ENCODE measurements at regions not wholly inside any gene's neighbourhood (a gene's known extent, or its start where the extent isn't known, plus 50 kb on each side); places are given as distances from the start of the nearest gene placed in this dataset.

GRCh38 chr9:119697996-119698395, 328.8 kb upstream of the BRINP1 start:
- Histone ChIP-seq H3K4me3 (replicated peaks in 1 of 3; ENCODE audit: insufficient read depth in 1 of 3, low read depth in 1 of 3, low read length in 3 of 3) (no peak overlapping the region), H3K27ac (ENCODE audit: insufficient read depth, low read depth, low read length) (no peak overlapping the region), H3K9me1 (replicated peaks; ENCODE audit: control insufficient read depth, extremely low read depth, insufficient read depth, low read length) (no peaks in the 10 kb centered on the region), H3K9ac (replicated peaks; ENCODE audit: extremely low read depth, insufficient read depth, low read length) (no peak overlapping the region), H3K9me3 (replicated peaks; ENCODE audit: control insufficient read depth, insufficient read depth, low read length) (peaks cover 3% of the 10 kb centered on the region), H3K4me2 (ENCODE audit: insufficient read depth, low read length) (no peak overlapping the region), H3K27me3 (ENCODE audit: control insufficient read depth in 2 of 2, insufficient read depth in 2 of 2, low read length in 2 of 2) (no peaks in the 10 kb centered on the region), H3K4me1 (ENCODE audit: control insufficient read depth, extremely low read depth, insufficient read depth, low read length) (no peaks in the 10 kb centered on the region), H2AFZ (ENCODE audit: low read depth, low read length) (no peak overlapping the region), H3K79me2 (ENCODE audit: control insufficient read depth, insufficient read depth, low read length) (no peaks in the 10 kb centered on the region), H4K20me1 (replicated peaks; ENCODE audit: control insufficient read depth, extremely low read depth, insufficient read depth, low read length) (no peaks in the 10 kb centered on the region), H3K36me3 (ENCODE audit: control insufficient read depth in 2 of 2, extremely low read depth in 1 of 2, insufficient read depth in 2 of 2, low read length in 2 of 2) (no peaks in the 10 kb centered on the region)
- BruUV-seq (replicated peaks) = no TSS peak
- DNase-seq (ENCODE audit: low read depth, low spot score) (no peak), FAIRE-seq (no peak)
- dilution Hi-C loops (cut with MboI; ENCODE audit: extremely low pct_ligation_motif_present, low sequenced_read_pairs) (no loop called here), intact Hi-C loops (cut with micrococcal nuclease) (no loop called here)
- POLR2A ChIA-PET = no interaction called here
- CTCF ChIA-PET = no interaction called here
- TF ChIP-seq MYC (IDR thresholded peaks at IDR 0.05; ENCODE audit: low read depth, low read length) = no peak
- no peak for TF ChIP-seq GATA2 (IDR thresholded peaks at IDR 0.05; ENCODE audit: insufficient read depth, insufficient read length, low read depth, low read length)
- TF ChIP-seq, protein P1, sequence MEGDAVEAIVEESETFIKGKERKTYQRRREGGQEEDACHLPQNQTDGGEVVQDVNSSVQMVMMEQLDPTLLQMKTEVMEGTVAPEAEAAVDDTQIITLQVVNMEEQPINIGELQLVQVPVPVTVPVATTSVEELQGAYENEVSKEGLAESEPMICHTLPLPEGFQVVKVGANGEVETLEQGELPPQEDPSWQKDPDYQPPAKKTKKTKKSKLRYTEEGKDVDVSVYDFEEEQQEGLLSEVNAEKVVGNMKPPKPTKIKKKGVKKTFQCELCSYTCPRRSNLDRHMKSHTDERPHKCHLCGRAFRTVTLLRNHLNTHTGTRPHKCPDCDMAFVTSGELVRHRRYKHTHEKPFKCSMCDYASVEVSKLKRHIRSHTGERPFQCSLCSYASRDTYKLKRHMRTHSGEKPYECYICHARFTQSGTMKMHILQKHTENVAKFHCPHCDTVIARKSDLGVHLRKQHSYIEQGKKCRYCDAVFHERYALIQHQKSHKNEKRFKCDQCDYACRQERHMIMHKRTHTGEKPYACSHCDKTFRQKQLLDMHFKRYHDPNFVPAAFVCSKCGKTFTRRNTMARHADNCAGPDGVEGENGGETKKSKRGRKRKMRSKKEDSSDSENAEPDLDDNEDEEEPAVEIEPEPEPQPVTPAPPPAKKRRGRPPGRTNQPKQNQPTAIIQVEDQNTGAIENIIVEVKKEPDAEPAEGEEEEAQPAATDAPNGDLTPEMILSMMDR (IDR thresholded peaks at IDR 0.05; ENCODE audit: extremely low read depth in 1 of 2, insufficient read depth in 1 of 2, low read depth in 1 of 2, low read length in 2 of 2) = no peak
- no peak for TF ChIP-seq POLR2AphosphoS5 (IDR thresholded peaks at IDR 0.05; ENCODE audit: insufficient read depth, low read depth, low read length)
- no peak for TF ChIP-seq POLR2A (IDR thresholded peaks at IDR 0.05; ENCODE audit: low read depth, low read length)
- no peak for TF ChIP-seq JUN (IDR thresholded peaks at IDR 0.05; ENCODE audit: borderline replicate concordance, insufficient read depth, insufficient read length, low read depth)
- TF ChIP-seq EZH2 (IDR thresholded peaks at IDR 0.05; ENCODE audit: borderline replicate concordance, low read depth, low read length, severe bottlenecking) = no peak
- TF ChIP-seq FOS (IDR thresholded peaks at IDR 0.05; ENCODE audit: borderline replicate concordance, insufficient read depth, low read length) = no peak
- TF ChIP-seq, protein P2, sequence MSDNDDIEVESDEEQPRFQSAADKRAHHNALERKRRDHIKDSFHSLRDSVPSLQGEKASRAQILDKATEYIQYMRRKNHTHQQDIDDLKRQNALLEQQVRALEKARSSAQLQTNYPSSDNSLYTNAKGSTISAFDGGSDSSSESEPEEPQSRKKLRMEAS (IDR thresholded peaks at IDR 0.05; ENCODE audit: insufficient read depth, insufficient read length) = no peak

All from endothelial cell of umbilical vein (primary cell).